IPS-11a (cell line): ENCODE measurements at regions not wholly inside any gene's neighbourhood (a gene's known extent, or its start where the extent isn't known, plus 50 kb on each side); places are given as distances from the start of the nearest gene placed in this dataset.

Experiments
- H3K4me3 ChIP-seq: one replicate; pipeline ENCODE4 v1.5.1; 2013; ENCODE audit warnings: low read depth, low read length, control low read depth

GRCh38 chr11:131044851-131045250 lies 128.6 kb upstream of the SNX19 start:
- H3K4me3 ChIP-seq: no peak overlapping the region

GRCh38 chr11:131052367-131052766 lies 136.1 kb upstream of the SNX19 start:
- no peak overlapping the region for H3K4me3 ChIP-seq

GRCh38 chr11:131056036-131056435 lies 139.8 kb upstream of the SNX19 start:
- no peak overlapping the region for H3K4me3 ChIP-seq

- no peak overlapping the region for H3K4me3 ChIP-seq
Measured at GRCh38 chr11:131063638-131064037, 147.4 kb upstream of the SNX19 start.

GRCh38 chr11:131064373-131064991 lies 148.2 kb upstream of the SNX19 start:
- H3K4me3 ChIP-seq: no peak overlapping the region

- no peak overlapping the region for H3K4me3 ChIP-seq
Measured at GRCh38 chr11:131065435-131066413, 149.4 kb upstream of the SNX19 start.

- H3K4me3 ChIP-seq: no peak overlapping the region
Measured at GRCh38 chr11:131066551-131066950, 150.3 kb upstream of the SNX19 start.

GRCh38 chr11:131070365-131070764 lies 154.1 kb upstream of the SNX19 start:
- no peak overlapping the region for H3K4me3 ChIP-seq

GRCh38 chr11:131073167-131073566 lies 156.9 kb upstream of the SNX19 start:
- H3K4me3 ChIP-seq: no peak overlapping the region

- no peak overlapping the region for H3K4me3 ChIP-seq
Measured at GRCh38 chr11:131074573-131074972, 158.3 kb upstream of the SNX19 start.

- H3K4me3 ChIP-seq: no peak overlapping the region
Measured at GRCh38 chr11:131077340-131077739, 161.1 kb upstream of the SNX19 start.

GRCh38 chr11:131079036-131079435 lies 162.8 kb upstream of the SNX19 start:
- H3K4me3 ChIP-seq: no peak overlapping the region

- no peak overlapping the region for H3K4me3 ChIP-seq
Measured at GRCh38 chr11:131089727-131090245, 173.5 kb upstream of the SNX19 start.

- no peak overlapping the region for H3K4me3 ChIP-seq
Measured at GRCh38 chr11:131092469-131092868, 176.2 kb upstream of the SNX19 start.

- no peak overlapping the region for H3K4me3 ChIP-seq
Measured at GRCh38 chr11:131094827-131095226, 178.5 kb upstream of the SNX19 start.

GRCh38 chr11:131095511-131096185 lies 179.4 kb upstream of the SNX19 start:
- no peak overlapping the region for H3K4me3 ChIP-seq

- no peak overlapping the region for H3K4me3 ChIP-seq
Measured at GRCh38 chr11:131099013-131099412, 182.7 kb upstream of the SNX19 start.

GRCh38 chr11:131099746-131100145 lies 183.5 kb upstream of the SNX19 start:
- no peak overlapping the region for H3K4me3 ChIP-seq

- H3K4me3 ChIP-seq: no peak overlapping the region
Measured at GRCh38 chr11:131108760-131109159, 192.5 kb upstream of the SNX19 start.

- no peak overlapping the region for H3K4me3 ChIP-seq
Measured at GRCh38 chr11:131109257-131109656, 193.0 kb upstream of the SNX19 start.

GRCh38 chr11:131109790-131110189 lies 193.5 kb upstream of the SNX19 start:
- no peak overlapping the region for H3K4me3 ChIP-seq
